Skin epidermis (tissue), 12 donors: ENCODE measurements at regions not wholly inside any gene's neighbourhood (a gene's known extent, or its start where the extent isn't known, plus 50 kb on each side); places are given as distances from the start of the nearest gene placed in this dataset.

ENCODE experiments used
- H3K27ac ChIP-seq, 21 experiments: fragments of 200-600 bp; sonication (generic) in 11 of 21; one replicate each; pipeline ENCODE4 v1.5.0; 2020; ENCODE audit warnings: mild to moderate bottlenecking in 3 of 21, inconsistent platforms in 2 of 21, moderate library complexity in 2 of 21
- H3K4me3 ChIP-seq, 7 experiments: fragments of 200-600 bp; sonication (generic) in 2 of 7; one replicate each; pipeline ENCODE4 v1.5.0; 2020; ENCODE audit warnings: inconsistent platforms in 2 of 7, mild to moderate bottlenecking in 2 of 7, moderate library complexity in 1 of 7

- no peak overlapping the region for H3K27ac ChIP-seq
- no peak overlapping the region for H3K4me3 ChIP-seq
Observed at GRCh38 chr14:101695659-101696058, 65.8 kb upstream of the PPP2R5C start.

DNA sequence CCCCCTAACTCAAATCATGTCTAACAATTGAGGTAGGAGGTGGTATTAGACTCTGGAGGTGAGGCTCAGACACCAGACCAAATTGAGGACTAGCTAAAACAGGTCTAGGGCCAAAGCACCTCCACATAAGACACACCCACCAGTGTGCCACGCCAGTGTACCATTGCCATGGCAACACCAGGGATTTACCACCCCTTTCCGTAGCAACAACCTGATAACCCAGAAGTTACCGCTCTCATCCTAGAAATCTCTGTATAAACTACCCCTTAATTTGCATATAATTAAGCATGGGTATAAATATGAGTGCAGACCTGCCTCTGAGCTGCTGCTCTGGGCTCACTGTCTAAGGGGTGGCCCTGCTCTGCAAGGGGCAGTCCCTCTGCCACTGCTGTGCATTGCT, 57.4 kb upstream of the PPP2R5C start:
- Histone ChIP-seq H3K27ac (no peak overlapping the region), H3K4me3 (no peak overlapping the region)

DNA sequence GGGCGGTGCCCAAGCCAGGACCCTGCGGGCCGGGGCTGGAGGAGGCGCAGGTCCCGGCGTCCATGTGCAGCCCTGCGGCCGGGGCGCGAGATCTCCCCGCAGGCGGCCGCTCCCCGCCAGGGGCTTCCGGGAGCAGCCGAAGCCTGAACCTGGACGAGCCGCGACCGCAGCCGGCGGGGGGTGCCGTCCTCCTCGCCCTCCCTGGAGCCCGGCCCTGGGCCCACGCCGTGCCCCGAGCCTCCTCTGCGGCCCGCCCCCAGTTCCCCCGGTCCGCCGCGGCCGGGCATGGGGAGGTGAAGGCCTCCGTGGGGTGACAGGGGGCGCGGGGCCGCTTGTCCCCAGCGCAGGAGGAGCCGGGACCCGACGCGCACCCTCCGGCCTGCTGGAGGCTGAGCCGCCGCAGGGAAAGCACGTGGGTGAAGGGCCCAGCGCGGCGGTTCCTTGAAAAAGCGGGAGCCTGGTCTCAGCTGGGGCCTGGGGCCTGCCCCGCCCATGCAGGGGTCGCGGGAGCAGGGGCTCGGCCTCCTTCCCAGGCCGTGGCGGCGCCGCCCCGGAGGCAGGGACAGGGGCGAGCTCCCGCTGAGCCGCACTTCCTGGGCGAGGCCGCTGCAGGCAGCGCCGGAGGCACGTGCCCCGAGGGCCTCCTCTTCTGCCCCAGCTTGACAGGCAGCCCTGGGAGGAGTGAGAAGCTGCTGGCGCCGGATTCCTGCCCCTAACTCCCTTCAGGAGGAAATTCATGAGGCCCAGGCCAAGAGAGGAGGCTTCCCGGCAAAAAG, 55.6 kb upstream of the PPP2R5C start:
- Histone ChIP-seq H3K4me3 (peak overlapping the region; percentile 11 to 37 (median 31)), H3K27ac (peak overlapping the region; percentile 16 to 87 (median 79))

DNA sequence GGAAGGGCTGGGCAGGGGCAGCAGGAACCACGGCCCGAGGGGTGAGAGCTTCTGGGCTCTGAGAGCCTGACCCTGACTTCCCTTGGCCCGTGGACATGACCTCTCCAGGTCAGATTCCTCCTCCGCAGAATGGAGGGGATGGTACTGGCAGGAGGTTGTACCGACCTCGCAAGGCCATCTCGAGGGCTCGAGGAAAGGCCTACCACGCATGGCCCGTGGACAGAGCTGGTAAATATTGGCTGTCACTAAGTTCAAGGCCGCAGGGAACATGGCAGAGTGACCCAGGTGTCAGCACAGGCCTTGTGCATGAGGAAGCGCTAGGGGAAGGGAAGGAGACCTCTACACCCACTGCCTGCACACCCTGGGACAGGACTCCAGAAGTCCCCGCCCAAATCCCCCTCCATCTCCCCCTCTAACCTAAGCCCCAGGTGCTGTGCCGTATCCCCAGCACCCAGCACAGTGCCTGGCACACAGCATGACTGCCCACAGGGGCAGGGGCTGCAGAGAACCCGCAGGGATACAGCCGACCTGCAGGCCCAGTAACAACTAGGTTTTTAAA, 54.9 kb upstream of the PPP2R5C start:
- Histone ChIP-seq H3K27ac (peak overlapping the region in 20 of 21 experiments; percentile 39 to 87 (median 79)), H3K4me3 (peak overlapping the region in 2 of 7 experiments; percentile 36 to 37)

GRCh38 chr14:101707068-101707842, 54.3 kb upstream of the PPP2R5C start:
- no peak overlapping the region for H3K4me3 ChIP-seq
- peak overlapping the region in 16 of 21 experiments; percentile 8 to 87 (median 78) for H3K27ac ChIP-seq

DNA sequence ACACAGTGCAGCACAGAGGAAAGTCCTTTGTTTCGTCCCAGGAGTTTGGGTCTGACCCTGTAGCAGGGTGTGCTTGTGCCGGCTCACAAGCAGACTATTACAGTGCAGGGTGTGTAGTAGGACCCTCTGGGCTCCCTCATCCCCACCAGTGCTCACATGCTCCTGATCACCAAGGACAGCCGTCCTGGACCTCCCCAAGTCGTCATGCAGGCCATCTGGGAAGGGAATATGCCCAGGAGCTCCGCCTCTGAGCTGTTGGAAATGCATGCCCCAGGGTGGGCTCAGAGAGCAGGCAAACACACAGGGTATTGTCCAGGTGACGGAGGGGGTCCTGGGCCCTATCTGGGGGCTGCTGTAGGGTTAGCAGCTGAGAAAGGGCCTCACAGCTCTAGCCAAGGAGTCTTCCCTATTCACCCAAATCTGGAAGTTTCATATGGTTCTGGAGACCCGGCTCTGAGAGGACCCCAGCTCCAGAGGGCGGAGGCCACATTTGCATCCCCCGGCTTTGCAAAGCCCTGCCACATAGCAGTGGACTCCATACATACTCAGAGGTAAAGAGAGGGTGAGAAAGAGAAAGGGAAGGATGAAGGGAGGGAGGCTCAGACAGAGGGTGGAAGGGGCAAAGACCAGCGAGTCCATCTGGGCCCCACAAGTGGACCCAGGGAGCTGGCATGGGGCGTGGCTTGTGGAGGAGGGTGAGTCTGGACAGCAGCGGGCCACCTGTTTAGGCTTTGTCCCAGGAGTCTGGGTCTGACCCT, 53.5 kb upstream of the PPP2R5C start:
- Histone ChIP-seq H3K27ac (peak overlapping the region in 12 of 21 experiments; percentile 8 to 87 (median 54)), H3K4me3 (no peak overlapping the region)

GRCh38 chr14:101708853-101709532, 52.5 kb upstream of the PPP2R5C start:
- H3K4me3 ChIP-seq = no peak overlapping the region
- peak overlapping the region in 1 of 21 experiments; percentile 71 for H3K27ac ChIP-seq

DNA sequence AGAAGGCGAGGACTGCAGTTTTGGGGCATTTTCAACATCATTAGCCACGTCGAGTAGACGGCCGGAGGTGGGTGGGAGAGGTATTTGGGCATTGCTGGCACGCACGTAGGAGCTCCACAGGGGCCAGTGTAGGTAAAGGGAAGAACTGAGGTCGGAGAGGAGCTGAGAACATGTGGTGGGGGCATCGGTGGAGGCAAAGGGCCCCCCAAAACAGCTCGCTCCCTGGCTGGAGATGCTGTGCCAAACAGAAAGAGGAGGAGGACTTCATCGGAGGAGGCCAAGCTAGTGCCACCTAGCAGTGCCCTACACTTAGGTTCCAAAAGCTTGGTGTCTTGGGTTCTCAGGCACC, 52.0 kb upstream of the PPP2R5C start:
- Histone ChIP-seq H3K4me3 (no peak overlapping the region), H3K27ac (peak overlapping the region in 2 of 21 experiments; percentile 7 to 44)

- Histone ChIP-seq H3K4me3 (no peak overlapping the region), H3K27ac (peak overlapping the region in 5 of 21 experiments; percentile 2 to 44 (median 26))
Observed at GRCh38 chr14:101709962-101710931, 51.3 kb upstream of the PPP2R5C start.

DNA sequence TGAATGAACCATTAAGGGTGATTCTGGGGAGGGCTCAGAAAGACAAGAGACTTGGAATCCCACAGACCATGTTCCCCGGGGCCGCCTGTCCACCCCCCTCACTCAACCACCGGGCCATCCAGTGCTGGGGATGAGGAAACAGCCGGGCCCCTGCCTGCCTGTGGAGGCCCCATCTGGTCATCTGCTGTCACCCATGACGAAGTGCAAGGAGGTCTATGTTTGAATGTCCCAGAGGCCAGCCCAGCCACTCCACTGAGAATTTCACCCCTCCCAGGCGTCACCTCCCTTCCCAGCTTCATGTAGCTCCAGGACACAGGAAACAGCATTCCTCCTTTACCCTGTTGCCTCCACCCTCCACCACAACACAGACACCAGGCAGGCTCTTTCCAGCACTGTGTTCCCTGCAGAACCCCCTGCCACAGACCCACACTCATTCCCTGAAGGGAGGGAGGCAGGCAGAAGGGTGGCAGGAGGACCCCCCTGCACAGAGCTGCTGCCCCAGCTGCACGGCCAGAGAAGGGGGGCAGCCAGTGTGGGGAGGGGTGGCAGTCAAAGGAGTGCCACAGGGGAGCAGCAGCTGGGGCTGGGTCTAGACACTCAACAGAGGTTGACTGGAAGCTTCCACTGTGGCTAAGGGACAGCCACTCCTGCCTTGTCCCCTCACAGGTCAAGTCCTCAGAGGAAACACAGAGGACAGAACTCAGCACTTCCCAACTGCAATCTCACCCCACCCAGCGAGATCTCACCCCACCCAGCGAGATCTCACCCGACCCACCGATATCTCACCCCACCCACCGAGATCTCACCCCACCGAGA, 50.3 kb upstream of the PPP2R5C start:
- H3K27ac ChIP-seq = peak overlapping the region in 4 of 21 experiments; percentile 16 to 41 (median 34)
- no peak overlapping the region for H3K4me3 ChIP-seq
